ENCODE measurements at regions not wholly inside any gene's neighbourhood (a gene's known extent, or its start where the extent isn't known, plus 50 kb on each side); places are given as distances from the start of the nearest gene placed in this dataset.
A peak's percentile ranks its signal among the peaks of the same experiment; 100 is the strongest.

- DNase-seq: no peak
Measured at GRCh38 chr13:78420814-78421213, 182.5 kb downstream of the POU4F1 start.

DNA sequence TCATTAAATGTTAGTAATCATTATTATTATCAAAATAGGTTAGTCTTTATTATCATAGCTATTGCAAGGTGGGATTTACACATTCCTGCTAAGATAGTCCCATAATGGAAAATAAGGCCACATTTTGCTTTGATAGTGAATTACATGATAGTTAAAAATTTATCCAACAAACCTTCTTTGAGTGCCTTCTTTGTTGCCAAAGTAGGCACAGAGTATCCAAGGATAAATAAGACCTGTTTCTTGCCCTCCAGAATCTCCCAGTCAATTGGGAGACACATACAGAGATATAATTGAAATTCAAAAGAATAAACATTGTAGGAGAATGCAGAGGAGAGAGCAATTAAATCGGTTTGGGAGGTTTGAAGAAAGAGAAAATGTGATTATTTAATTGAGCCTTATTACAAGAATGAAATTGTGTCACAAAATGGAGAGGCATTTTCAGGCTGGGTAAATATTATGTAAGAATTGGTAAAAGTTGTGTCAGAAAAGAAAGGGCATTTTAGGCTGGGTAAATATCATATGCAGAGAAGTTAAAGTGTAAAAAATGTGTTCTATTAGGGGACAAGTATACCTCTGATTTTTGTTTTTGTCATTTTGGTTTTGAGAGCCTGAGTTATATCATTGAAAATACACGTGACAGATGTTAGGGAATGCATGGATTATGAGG is 189.3 kb downstream of the POU4F1 start:
- DNase-seq: no peak

DNA sequence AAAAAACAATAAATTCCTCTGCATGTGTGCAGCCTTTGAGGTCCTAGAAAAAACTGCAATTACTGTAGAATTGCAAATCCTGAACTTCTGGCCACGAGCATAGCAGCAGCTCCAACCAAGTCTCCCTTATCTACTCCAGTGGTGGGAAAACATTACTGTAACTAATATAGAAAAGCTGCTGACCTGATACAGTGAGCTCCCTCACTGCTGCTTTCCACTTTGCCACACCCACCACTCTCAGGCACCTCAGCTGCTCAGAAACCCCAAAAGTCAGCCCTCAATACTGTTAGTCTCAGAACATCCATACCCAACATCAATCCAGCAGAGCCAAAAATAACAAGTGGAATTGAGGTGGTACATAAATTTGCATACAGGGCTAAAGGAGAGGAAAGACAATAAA is 192.5 kb downstream of the POU4F1 start:
- no peak for DNase-seq

- DNase-seq: no peak
Measured at GRCh38 chr13:78410164-78410563, 193.2 kb downstream of the POU4F1 start.

- DNase-seq: no peak
Measured at GRCh38 chr13:78409172-78409571, 194.2 kb downstream of the POU4F1 start.

GRCh38 chr13:78404846-78405360 is 198.4 kb downstream of the POU4F1 start:
- no peak for DNase-seq

GRCh38 chr13:78402708-78403400 is 200.5 kb downstream of the POU4F1 start:
- DNase-seq: no peak

- no peak for DNase-seq
Measured at GRCh38 chr13:78401873-78402707, 201.3 kb downstream of the POU4F1 start.

- peak; percentile 43 for DNase-seq
Measured at GRCh38 chr13:78398743-78399410, 204.5 kb downstream of the POU4F1 start.

GRCh38 chr13:78393286-78394142 is 209.8 kb downstream of the POU4F1 start:
- DNase-seq: no peak

GRCh38 chr13:78383899-78384298 is 219.5 kb downstream of the POU4F1 start:
- DNase-seq: no peak

DNA sequence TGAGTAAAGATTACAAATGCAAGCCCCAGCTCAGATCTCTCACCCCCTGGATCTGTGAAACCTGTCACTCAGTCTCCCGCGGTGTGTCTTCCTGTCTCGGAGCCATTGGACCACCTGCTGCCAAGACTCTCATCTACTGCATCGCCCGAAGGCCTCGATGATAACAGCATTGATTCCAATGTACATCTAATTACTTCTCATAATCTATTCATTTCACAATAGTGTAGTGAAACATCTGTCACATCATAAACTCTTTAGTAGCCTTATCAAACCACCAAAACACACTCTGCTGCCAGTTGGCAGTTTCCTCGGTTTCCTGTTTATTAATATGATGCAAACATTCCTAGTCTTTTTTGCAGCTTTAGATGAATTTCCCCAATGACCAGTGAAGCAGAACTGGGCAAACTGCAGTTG is 220.3 kb downstream of the POU4F1 start:
- DNase-seq: no peak

DNA sequence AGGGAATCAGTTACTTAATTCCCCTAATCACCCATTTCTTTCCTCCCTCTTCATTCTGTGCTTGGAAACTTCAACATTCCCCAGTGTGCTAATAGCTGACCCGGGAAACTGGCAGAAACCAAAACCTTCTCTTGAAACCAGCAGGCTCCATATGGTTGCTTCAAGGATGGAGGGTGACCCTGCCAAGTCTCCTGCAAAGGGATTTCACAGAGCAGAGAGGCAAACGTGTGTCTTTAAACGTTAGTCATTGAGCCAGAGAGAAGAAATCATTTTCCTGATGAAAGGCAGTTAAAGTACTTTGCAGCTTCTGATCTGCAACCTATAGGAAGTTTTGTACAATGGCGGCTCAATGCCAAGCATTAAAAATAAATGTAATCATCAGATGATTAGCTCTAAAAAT is 220.9 kb downstream of the POU4F1 start:
- no peak for DNase-seq

DNA sequence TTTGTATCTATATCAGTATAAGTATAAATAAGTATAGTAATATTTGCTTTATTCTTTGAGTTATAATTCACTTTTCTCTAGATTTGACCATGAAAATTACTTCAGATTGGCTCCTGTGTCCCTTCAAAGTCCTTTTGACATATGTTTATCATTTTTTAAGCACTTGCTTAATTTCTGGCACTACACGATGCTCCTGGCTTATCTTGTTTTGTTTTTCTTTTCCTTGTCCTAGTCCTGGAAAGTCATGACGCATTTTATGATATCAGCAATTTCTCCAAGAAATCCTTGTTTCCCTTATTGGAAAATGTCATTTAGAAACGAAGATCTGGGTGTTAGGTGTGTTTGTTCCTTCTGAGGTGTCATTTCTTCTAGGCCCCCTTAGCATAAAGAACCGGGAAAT is 226.5 kb downstream of the POU4F1 start:
- no peak for DNase-seq

GRCh38 chr13:78376033-78376432 is 227.3 kb downstream of the POU4F1 start:
- peak; percentile 66 for DNase-seq

DNA sequence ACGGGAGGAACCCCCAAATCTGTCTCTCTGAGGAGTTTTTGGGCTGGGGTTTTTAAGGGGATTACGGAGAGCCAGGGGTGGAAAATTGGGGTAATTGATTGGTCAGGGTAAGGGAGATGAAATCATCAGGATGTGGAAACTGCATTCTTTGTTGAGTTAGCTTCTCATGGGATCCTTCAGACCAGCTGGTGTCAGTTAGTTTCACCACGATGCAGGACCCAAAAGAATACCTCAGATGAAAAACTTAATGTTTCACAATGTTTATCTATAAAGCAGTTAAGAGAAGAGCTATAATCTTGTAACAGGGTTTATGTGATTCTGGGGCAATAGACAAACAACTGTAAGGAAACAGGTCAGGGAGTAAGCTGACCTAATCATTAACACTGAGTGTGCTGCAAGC is 230.8 kb downstream of the POU4F1 start:
- no peak for DNase-seq

DNA sequence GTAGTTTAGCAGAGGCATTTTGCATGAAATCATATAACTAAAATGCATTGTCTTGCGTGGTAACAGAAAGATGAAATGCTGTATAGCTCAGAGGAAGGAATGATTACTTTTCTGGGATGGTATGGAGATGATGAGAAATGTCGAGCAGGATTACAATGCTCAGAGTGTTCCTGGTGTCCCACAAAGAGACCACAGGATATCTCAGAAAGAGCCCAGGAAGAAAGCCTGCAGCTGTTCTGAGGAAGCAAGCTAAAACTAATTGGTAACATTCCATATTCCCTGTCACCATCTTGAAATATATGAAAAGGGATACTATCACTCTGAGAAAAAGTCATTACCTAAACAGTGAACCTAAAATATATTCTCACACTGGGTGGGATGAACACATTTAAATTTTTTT is 233.1 kb downstream of the POU4F1 start:
- no peak for DNase-seq

DNA sequence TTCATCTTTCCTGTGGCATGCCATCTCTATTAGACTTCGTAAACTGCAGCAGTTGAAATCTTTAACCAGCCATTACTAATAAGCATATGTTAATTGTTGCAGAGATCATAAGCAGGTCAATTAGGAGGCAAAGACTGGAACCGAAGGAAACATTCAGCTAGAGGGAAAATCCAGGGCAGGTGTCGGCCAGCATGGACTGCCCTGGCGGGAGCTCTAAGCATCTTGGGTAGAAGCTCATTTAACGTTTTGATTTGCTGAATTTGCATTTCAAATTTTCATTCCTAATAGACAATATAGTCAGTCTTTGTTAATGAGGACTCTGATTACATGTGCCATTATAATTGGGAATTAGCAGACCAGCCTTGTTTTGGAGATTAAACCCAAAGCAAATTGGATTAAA is 238.6 kb downstream of the POU4F1 start:
- DNase-seq: no peak

GRCh38 chr13:78341032-78341431 is 262.3 kb downstream of the POU4F1 start:
- DNase-seq: no peak

DNA sequence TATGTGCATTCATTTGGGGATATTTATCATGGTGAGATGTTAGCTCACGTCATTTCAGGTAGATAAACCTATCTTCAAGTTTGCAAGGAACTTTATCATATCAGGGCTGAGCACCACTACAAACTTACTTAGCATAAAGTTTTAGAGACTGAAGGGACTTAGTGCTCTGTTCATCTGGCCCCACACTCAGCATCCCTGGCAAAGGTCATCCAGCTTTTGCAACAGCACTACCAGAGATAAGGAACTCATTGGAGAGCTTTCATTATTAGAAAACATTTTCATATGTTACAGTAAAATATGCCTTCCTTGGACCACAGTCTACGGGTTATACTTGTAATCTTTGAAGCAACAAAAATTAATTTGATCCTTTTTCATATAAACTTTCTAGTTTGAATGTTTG is 263.4 kb downstream of the POU4F1 start:
- no peak for DNase-seq

- no peak for DNase-seq
Measured at GRCh38 chr13:78334059-78334458, 269.3 kb downstream of the POU4F1 start.

GRCh38 chr13:78326633-78327032 is 276.7 kb downstream of the POU4F1 start:
- DNase-seq: no peak
